ENCODE measurements at regions not wholly inside any gene's neighbourhood (a gene's known extent, or its start where the extent isn't known, plus 50 kb on each side); places are given as distances from the start of the nearest gene placed in this dataset.

DNA sequence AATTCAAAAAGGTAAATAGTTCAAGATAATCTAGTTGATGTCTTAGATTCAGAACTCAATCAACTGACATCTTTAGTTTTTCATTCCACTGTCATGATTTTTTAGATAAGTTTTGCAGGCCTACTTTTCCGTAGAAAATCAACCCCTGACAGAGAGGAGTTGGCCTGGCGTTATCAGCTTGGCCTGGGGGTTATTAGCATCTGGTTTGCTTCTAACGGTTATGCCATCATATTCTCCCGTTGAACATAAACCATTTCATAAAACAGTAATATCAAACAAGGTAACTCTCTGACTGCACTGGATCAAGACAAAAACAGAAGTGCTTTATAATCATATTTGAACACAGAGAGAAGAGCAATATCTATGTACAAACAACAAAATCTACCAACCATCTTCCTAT is 130.8 kb upstream of the PCDH20 start:
- H3K9ac ChIP-seq (ENCODE audit: low read depth, low read length), result no peak overlapping the region
- no peak overlapping the region for H3K14ac ChIP-seq (replicated peaks; ENCODE audit: low read depth, low read length)
- DNase-seq (no peak), ATAC-seq (ENCODE audit: low read depth) (no peak)
- dilution Hi-C loops (cut with HindIII; ENCODE audit: low sequenced_read_pairs, unreplicated experiment) (no loop called here), intact Hi-C loops (cut with micrococcal nuclease) (no loop called here), in situ Hi-C loops (cut with MboI; ENCODE audit: low sequenced_read_pairs) (no loop called here)
- H3K9me1 ChIP-seq (ENCODE audit: insufficient read depth, low read length), result no peaks in the 10 kb centered on the region
- H3K9me3 ChIP-seq (ENCODE audit: control insufficient read depth, insufficient read depth, low read length), result peaks cover 1% of the 10 kb centered on the region; the same call in 1 of the 2 replicates
- no peak overlapping the region for H2BK120ac ChIP-seq (ENCODE audit: low read depth, low read length)
- no peaks in the 10 kb centered on the region for H4K20me1 ChIP-seq (ENCODE audit: insufficient read depth, low read length)
- no peak overlapping the region for H2AK5ac ChIP-seq (ENCODE audit: low read depth, low read length)
- H3K4me2 ChIP-seq (ENCODE audit: low read depth, low read length), result no peak overlapping the region
- no peaks in the 10 kb centered on the region for H3K27me3 ChIP-seq (ENCODE audit: control insufficient read depth, insufficient read depth, low read length)
- no peaks in the 10 kb centered on the region for H3K4me1 ChIP-seq (ENCODE audit: control insufficient read depth, insufficient read depth, low read length)
- TF ChIP-seq MAFK (IDR thresholded peaks at IDR 0.05; ENCODE audit: low read depth, low read length) (no peak), NFE2L2 (IDR thresholded peaks at IDR 0.05; ENCODE audit: low read depth, low read length) (no peak), RAD21 (IDR thresholded peaks at IDR 0.05; ENCODE audit: low read length) (no peak), FOS (IDR thresholded peaks at IDR 0.05; ENCODE audit: low read depth, low read length) (no peak), POLR2A (IDR thresholded peaks at IDR 0.05; ENCODE audit: low read depth, low read length) (no peak), MAZ (IDR thresholded peaks at IDR 0.05; ENCODE audit: borderline replicate concordance, low read depth, low read length) (no peak), RCOR1 (IDR thresholded peaks at IDR 0.05; ENCODE audit: insufficient replicate concordance, low read length) (no peak), BHLHE40 (IDR thresholded peaks at IDR 0.05; ENCODE audit: low read depth, low read length) (no peak), MXI1 (IDR thresholded peaks at IDR 0.05; ENCODE audit: borderline replicate concordance, low read depth, low read length) (no peak), RFX5 (IDR thresholded peaks at IDR 0.05; ENCODE audit: low read depth, low read length) (no peak), CHD1 (IDR thresholded peaks at IDR 0.05; ENCODE audit: low read depth, low read length) (no peak), CEBPB (IDR thresholded peaks at IDR 0.05; ENCODE audit: low read depth, low read length) (no peak), SMC3 (IDR thresholded peaks at IDR 0.05; ENCODE audit: low read depth, low read length) (no peak)
- TF ChIP-seq, protein P1, sequence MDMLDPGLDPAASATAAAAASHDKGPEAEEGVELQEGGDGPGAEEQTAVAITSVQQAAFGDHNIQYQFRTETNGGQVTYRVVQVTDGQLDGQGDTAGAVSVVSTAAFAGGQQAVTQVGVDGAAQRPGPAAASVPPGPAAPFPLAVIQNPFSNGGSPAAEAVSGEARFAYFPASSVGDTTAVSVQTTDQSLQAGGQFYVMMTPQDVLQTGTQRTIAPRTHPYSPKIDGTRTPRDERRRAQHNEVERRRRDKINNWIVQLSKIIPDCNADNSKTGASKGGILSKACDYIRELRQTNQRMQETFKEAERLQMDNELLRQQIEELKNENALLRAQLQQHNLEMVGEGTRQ (IDR thresholded peaks at IDR 0.05; ENCODE audit: low read depth, low read length), result no peak
- TF ChIP-seq, protein P2, sequence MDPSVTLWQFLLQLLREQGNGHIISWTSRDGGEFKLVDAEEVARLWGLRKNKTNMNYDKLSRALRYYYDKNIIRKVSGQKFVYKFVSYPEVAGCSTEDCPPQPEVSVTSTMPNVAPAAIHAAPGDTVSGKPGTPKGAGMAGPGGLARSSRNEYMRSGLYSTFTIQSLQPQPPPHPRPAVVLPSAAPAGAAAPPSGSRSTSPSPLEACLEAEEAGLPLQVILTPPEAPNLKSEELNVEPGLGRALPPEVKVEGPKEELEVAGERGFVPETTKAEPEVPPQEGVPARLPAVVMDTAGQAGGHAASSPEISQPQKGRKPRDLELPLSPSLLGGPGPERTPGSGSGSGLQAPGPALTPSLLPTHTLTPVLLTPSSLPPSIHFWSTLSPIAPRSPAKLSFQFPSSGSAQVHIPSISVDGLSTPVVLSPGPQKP (IDR thresholded peaks at IDR 0.05; ENCODE audit: borderline replicate concordance, low read depth, low read length), result no peak
- TF ChIP-seq, protein P3, sequence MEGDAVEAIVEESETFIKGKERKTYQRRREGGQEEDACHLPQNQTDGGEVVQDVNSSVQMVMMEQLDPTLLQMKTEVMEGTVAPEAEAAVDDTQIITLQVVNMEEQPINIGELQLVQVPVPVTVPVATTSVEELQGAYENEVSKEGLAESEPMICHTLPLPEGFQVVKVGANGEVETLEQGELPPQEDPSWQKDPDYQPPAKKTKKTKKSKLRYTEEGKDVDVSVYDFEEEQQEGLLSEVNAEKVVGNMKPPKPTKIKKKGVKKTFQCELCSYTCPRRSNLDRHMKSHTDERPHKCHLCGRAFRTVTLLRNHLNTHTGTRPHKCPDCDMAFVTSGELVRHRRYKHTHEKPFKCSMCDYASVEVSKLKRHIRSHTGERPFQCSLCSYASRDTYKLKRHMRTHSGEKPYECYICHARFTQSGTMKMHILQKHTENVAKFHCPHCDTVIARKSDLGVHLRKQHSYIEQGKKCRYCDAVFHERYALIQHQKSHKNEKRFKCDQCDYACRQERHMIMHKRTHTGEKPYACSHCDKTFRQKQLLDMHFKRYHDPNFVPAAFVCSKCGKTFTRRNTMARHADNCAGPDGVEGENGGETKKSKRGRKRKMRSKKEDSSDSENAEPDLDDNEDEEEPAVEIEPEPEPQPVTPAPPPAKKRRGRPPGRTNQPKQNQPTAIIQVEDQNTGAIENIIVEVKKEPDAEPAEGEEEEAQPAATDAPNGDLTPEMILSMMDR (conservative IDR thresholded peaks at IDR 0.05; ENCODE audit: low read depth, low read length), result no peak
- H2BK5ac ChIP-seq (ENCODE audit: low read depth, low read length, poor library complexity, severe bottlenecking), result no peak overlapping the region
- no peak overlapping the region for H3K23ac ChIP-seq (ENCODE audit: low read depth, low read length)
- no peak overlapping the region for H4K91ac ChIP-seq (ENCODE audit: insufficient read depth, low read depth, low read length)
- no peak overlapping the region for H2BK15ac ChIP-seq (ENCODE audit: low read depth, low read length)
- H2AFZ ChIP-seq (replicated peaks; ENCODE audit: low read length, poor library complexity), result no peak overlapping the region
- POLR2A ChIA-PET (ENCODE audit: unreplicated experiment), result no interaction called here
- CTCF ChIA-PET, result no interaction called here
- H3K79me1 ChIP-seq (ENCODE audit: low read depth in 1 of 2, low read length in 2 of 2), result no peaks in the 10 kb centered on the region
- H3K4me3 ChIP-seq (ENCODE audit: insufficient read depth, low read depth, low read length), result no peak overlapping the region
- no peak overlapping the region for H4K5ac ChIP-seq (ENCODE audit: low read depth, low read length)
- H3K4ac ChIP-seq (ENCODE audit: low read depth, low read length), result no peak overlapping the region
- H4K8ac ChIP-seq (ENCODE audit: low read depth in 2 of 2, low read length in 2 of 2), result no peak overlapping the region
- no TSS peak for BruUV-seq (replicated peaks)
- H3K27ac ChIP-seq (ENCODE audit: insufficient read depth, low read length), result no peak overlapping the region
- H2BK20ac ChIP-seq (ENCODE audit: low read depth, low read length), result no peak overlapping the region
- H3K56ac ChIP-seq (ENCODE audit: extremely low read depth, insufficient read depth, low read length), result no peak overlapping the region
- no peaks in the 10 kb centered on the region for H3K36me3 ChIP-seq (ENCODE audit: control insufficient read depth, insufficient read depth, low read length)
- H2AK9ac ChIP-seq (replicated peaks; ENCODE audit: low read depth, low read length, poor library complexity), result no peak overlapping the region
- WGBS, 2 experiments (ENCODE audit: extremely low coverage in 2 of 2, insufficient read length in 1 of 2), result no CpG with 5 or more reads among the region's 4 CpGs
- H3K18ac ChIP-seq (ENCODE audit: low read depth, low read length), result no peak overlapping the region
